MCF 10A (cell line): ENCODE measurements at regions not wholly inside any gene's neighbourhood (a gene's known extent, or its start where the extent isn't known, plus 50 kb on each side); places are given as distances from the start of the nearest gene placed in this dataset.

ENCODE experiments used
- BruUV-seq: library from RNA; stranded (reverse); fragments of 400-500 nt; replicated peaks from 2 replicates; lab custom pipeline; 2021; lab: Mats Ljungman, UMichigan
- CTCF ChIA-PET: fragments of 300-600 bp; sonication (Branson Sonifier 250); formaldehyde crosslinking; extraction: SDS; loops from one replicate; lab custom pipeline; 2021; ENCODE audit warnings: antibody characterized with exemption, inconsistent platforms; lab: Yijun Ruan, JAX
- POLR2A ChIA-PET: fragments of 300-600, 350-650 bp; sonication (Branson Sonifier 250); formaldehyde crosslinking; extraction: SDS; loops from one replicate; lab custom pipeline; 2020; ENCODE audit warnings: antibody characterized with exemption, inconsistent platforms; lab: Yijun Ruan, JAX
- DNase-seq: peaks from one replicate; pipeline ENCODE4 v3.0.0-alpha.2; 2018; ENCODE audit not compliant: unreplicated experiment
- H3K27ac Mint-ChIP-seq: one replicate; pipeline ENCODE4 v1.8.0; 2022; ENCODE audit warnings: mild to moderate bottlenecking, low read depth, mixed read lengths; ENCODE audit not compliant: unreplicated experiment
- H3K27me3 Mint-ChIP-seq: one replicate; pipeline ENCODE4 v1.8.0; 2022; ENCODE audit warnings: mixed read lengths; ENCODE audit not compliant: insufficient read depth, unreplicated experiment
- H3K36me3 Mint-ChIP-seq: one replicate; pipeline ENCODE4 v1.8.0; 2022; ENCODE audit warnings: mild to moderate bottlenecking, moderate library complexity, mixed read lengths; ENCODE audit not compliant: insufficient read depth, unreplicated experiment
- H3K4me1 Mint-ChIP-seq: one replicate; pipeline ENCODE4 v1.8.0; 2022; ENCODE audit warnings: mixed read lengths; ENCODE audit not compliant: insufficient read depth, unreplicated experiment
- H3K4me3 Mint-ChIP-seq: one replicate; pipeline ENCODE4 v1.8.0; 2022; ENCODE audit warnings: mild to moderate bottlenecking, moderate library complexity, mixed read lengths; ENCODE audit not compliant: unreplicated experiment
- H3K9me3 Mint-ChIP-seq: one replicate; pipeline ENCODE4 v1.8.0; 2022; ENCODE audit warnings: mixed read lengths; ENCODE audit not compliant: unreplicated experiment
- CTCF ChIP-seq: fragments of 200-600 bp; IDR thresholded peaks from one replicate; pipeline ENCODE4 v1.8.0; 2022; ENCODE audit warnings: antibody characterized with exemption, mild to moderate bottlenecking; ENCODE audit not compliant: unreplicated experiment
- intact Hi-C: fragments of 100-400 bp; cut with micrococcal nuclease; formaldehyde crosslinking; loops from 2 replicates; pipeline ENCODE4 v1.14.1; 2022

GRCh38 chr9:106684940-106685695 lies 177.8 kb upstream of the ZNF462 start:
- Mint-ChIP-seq H3K4me1 (no peaks in the 10 kb centered on the region), H3K27ac (no peak overlapping the region), H3K9me3 (no peaks in the 10 kb centered on the region), H3K4me3 (no peak overlapping the region), H3K36me3 (no peaks in the 10 kb centered on the region), H3K27me3 (no peaks in the 10 kb centered on the region)
- intact Hi-C loops, result no loop called here
- ChIA-PET CTCF (interaction anchor here (0.6 kb wide), 1 partner anchor 712 kb away, joined by 3 read pairs; no protein-coding TSS in a partner anchor), POLR2A (no interaction called here)
- no peak for DNase-seq
- no TSS peak for BruUV-seq
- TF ChIP-seq CTCF, result no peak

GRCh38 chr9:106689089-106689488 lies 173.9 kb upstream of the ZNF462 start:
- no peak for TF ChIP-seq CTCF
- H3K27ac Mint-ChIP-seq, result no peak overlapping the region
- intact Hi-C loops, result no loop called here
- H3K9me3 Mint-ChIP-seq, result no peaks in the 10 kb centered on the region
- no peaks in the 10 kb centered on the region for H3K27me3 Mint-ChIP-seq
- ChIA-PET CTCF (interaction anchor here (0.6 to 1.1 kb wide), 3 partner anchors 9 to 351 kb away, joined by 3 read pairs; no protein-coding TSS in a partner anchor), POLR2A (interaction anchor here (1.3 kb wide), 1 partner anchor 9 kb away, joined by 4 read pairs; no protein-coding TSS in a partner anchor)
- H3K4me3 Mint-ChIP-seq, result no peak overlapping the region
- BruUV-seq, result no TSS peak
- H3K36me3 Mint-ChIP-seq, result no peaks in the 10 kb centered on the region
- DNase-seq, result no peak
- H3K4me1 Mint-ChIP-seq, result no peaks in the 10 kb centered on the region

- intact Hi-C loops, result no loop called here
- no peak for TF ChIP-seq CTCF
- H3K27me3 Mint-ChIP-seq, result no peaks in the 10 kb centered on the region
- H3K4me1 Mint-ChIP-seq, result no peaks in the 10 kb centered on the region
- no peak overlapping the region for H3K4me3 Mint-ChIP-seq
- BruUV-seq, result no TSS peak
- no peak overlapping the region for H3K27ac Mint-ChIP-seq
- ChIA-PET CTCF (no interaction called here), POLR2A (no interaction called here)
- H3K36me3 Mint-ChIP-seq, result no peaks in the 10 kb centered on the region
- no peak for DNase-seq
- H3K9me3 Mint-ChIP-seq, result no peaks in the 10 kb centered on the region
Observed at GRCh38 chr9:106691627-106692026, 171.3 kb upstream of the ZNF462 start.

DNA sequence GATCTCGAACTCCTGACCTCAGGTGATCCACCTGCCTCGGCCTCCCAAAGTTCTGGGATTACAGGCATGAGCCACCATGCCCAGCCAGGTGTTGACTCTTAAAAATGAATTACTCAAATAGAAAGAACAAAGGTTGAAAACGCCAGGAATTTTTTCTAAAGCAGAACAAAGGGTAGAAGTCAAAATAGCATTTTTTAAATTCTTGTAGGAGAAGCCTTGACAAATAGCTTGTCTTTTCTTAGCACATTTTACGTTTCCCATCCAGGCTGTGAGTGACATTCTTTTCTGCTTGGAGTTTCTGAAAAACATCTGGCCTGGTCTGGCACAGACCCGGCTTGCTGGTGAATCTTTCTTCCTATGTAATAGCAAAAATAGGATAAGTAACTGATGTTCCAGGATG lies 169.4 kb upstream of the ZNF462 start:
- intact Hi-C loops, result no loop called here
- no peak overlapping the region for H3K4me3 Mint-ChIP-seq
- peaks cover 9% of the 10 kb centered on the region for H3K36me3 Mint-ChIP-seq
- H3K9me3 Mint-ChIP-seq, result no peaks in the 10 kb centered on the region
- H3K4me1 Mint-ChIP-seq, result peaks cover 9% of the 10 kb centered on the region
- BruUV-seq, result no TSS peak
- ChIA-PET POLR2A (no interaction called here), CTCF (interaction anchor here (0.7 kb wide), 1 partner anchor 169 kb away, joined by 3 read pairs; no protein-coding TSS in a partner anchor)
- H3K27ac Mint-ChIP-seq, result no peak overlapping the region
- H3K27me3 Mint-ChIP-seq, result no peaks in the 10 kb centered on the region
- TF ChIP-seq CTCF, result no peak
- DNase-seq, result no peak
